Endothelial cell of umbilical vein (primary cell): ENCODE measurements at regions not wholly inside any gene's neighbourhood (a gene's known extent, or its start where the extent isn't known, plus 50 kb on each side); places are given as distances from the start of the nearest gene placed in this dataset.

Source experiments
- BruUV-seq: library from RNA; stranded (reverse); fragments of 400-500 nt; replicated peaks from 2 replicates; lab custom pipeline; 2021; lab: Mats Ljungman, UMichigan
- CTCF ChIA-PET: fragments of 300-600, 350-600 bp; sonication (Branson Sonifier 250); formaldehyde crosslinking; loops from one replicate; lab custom pipeline; 2021; ENCODE audit warnings: antibody characterized with exemption, inconsistent platforms; lab: Charles Lee
- POLR2A ChIA-PET: fragments of 300-600, 350-600 bp; sonication (Branson Sonifier 250); formaldehyde crosslinking; loops from one replicate; lab custom pipeline; 2021; ENCODE audit warnings: antibody characterized with exemption, inconsistent platforms; lab: Charles Lee
- DNase-seq: peaks from one replicate; pipeline ENCODE4 v3.0.0-alpha.2; 2011; ENCODE audit warnings: low read depth, low spot score
- FAIRE-seq: peaks from 2 replicates; lab custom pipeline; 2011; peaks lifted over from hg19 to GRCh38; lab: Jason Lieb, UNC
- H2AFZ ChIP-seq: 2 replicates; pipeline ENCODE4 v1.6.0; 2012; ENCODE audit warnings: low read depth, low read length, control low read depth, inconsistent platforms
- H3K27ac ChIP-seq: 2 replicates; pipeline ENCODE4 v1.5.1; 2011; ENCODE audit warnings: low read depth, mild to moderate bottlenecking, control low read depth, low read length, moderate library complexity; ENCODE audit not compliant: insufficient read depth
- H3K27me3 ChIP-seq, 2 experiments: 2 replicates each; pipeline versions ENCODE4 v1.6.0 to v1.6.1; 2011; ENCODE audit warnings: low read length in 2 of 2, mixed read lengths in 1 of 2; ENCODE audit not compliant: control insufficient read depth in 2 of 2, insufficient read depth in 2 of 2
- H3K36me3 ChIP-seq, 2 experiments: 2 replicates in 1 of 2; 3 replicates in 1 of 2; pipeline ENCODE4 v1.5.1; 2011; ENCODE audit warnings: low read length in 2 of 2, mild to moderate bottlenecking in 1 of 2, moderate library complexity in 1 of 2; ENCODE audit not compliant: control insufficient read depth in 2 of 2, insufficient read depth in 2 of 2; ENCODE audit errors: extremely low read depth in 1 of 2
- H3K4me1 ChIP-seq: 3 replicates; pipeline ENCODE4 v1.5.1; 2011; ENCODE audit warnings: mild to moderate bottlenecking, low read length; ENCODE audit not compliant: control insufficient read depth, insufficient read depth; ENCODE audit errors: extremely low read depth
- H3K4me2 ChIP-seq: 2 replicates; pipeline ENCODE4 v1.6.1; 2011; ENCODE audit warnings: low read length, control low read depth, mixed read lengths; ENCODE audit not compliant: insufficient read depth
- H3K4me3 ChIP-seq, 3 experiments: fragments of 200-600 bp in 1 of 3; sonication (generic), shearing (Covaris generic) in 1 of 3; replicated peaks in 1 of 3; 2 replicates each; pipeline ENCODE4 v1.5.1; 2011 to 2016; ENCODE audit warnings: control low read depth in 3 of 3, low read length in 3 of 3, mild to moderate bottlenecking in 2 of 3, inconsistent platforms in 1 of 3, low read depth in 1 of 3, moderate library complexity in 1 of 3; ENCODE audit not compliant: insufficient read depth in 1 of 3
- H3K79me2 ChIP-seq: 2 replicates; pipeline ENCODE4 v1.6.0; 2012; ENCODE audit warnings: low read length, inconsistent platforms; ENCODE audit not compliant: control insufficient read depth, insufficient read depth
- H3K9ac ChIP-seq: replicated peaks from 2 replicates; pipeline ENCODE3; 2011; ENCODE audit warnings: low read length, control low read depth; ENCODE audit not compliant: insufficient read depth; ENCODE audit errors: extremely low read depth
- H3K9me1 ChIP-seq: replicated peaks from 3 replicates; pipeline ENCODE4 v1.6.0; 2011; ENCODE audit warnings: mild to moderate bottlenecking, low read length; ENCODE audit not compliant: control insufficient read depth, insufficient read depth; ENCODE audit errors: extremely low read depth
- H3K9me3 ChIP-seq: replicated peaks from 2 replicates; pipeline ENCODE4 v1.5.1; 2012; ENCODE audit warnings: low read length, inconsistent platforms; ENCODE audit not compliant: control insufficient read depth, insufficient read depth
- H4K20me1 ChIP-seq: replicated peaks from 2 replicates; pipeline ENCODE3; 2011; ENCODE audit warnings: mild to moderate bottlenecking, low read length; ENCODE audit not compliant: control insufficient read depth, insufficient read depth; ENCODE audit errors: extremely low read depth
- EZH2 ChIP-seq: IDR thresholded peaks from 2 replicates; pipeline ENCODE4 v1.6.1; 2012; ENCODE audit warnings: borderline replicate concordance, low read depth, mild to moderate bottlenecking, moderate library complexity, low read length, inconsistent platforms; ENCODE audit not compliant: severe bottlenecking
- FOS ChIP-seq: IDR thresholded peaks from 2 replicates; pipeline ENCODE4 v1.6.1; 2011; ENCODE audit warnings: mild to moderate bottlenecking, low read length, moderate library complexity, borderline replicate concordance; ENCODE audit not compliant: insufficient read depth
- GATA2 ChIP-seq: IDR thresholded peaks from 2 replicates; pipeline ENCODE4 v1.7.0; 2011; ENCODE audit warnings: low read depth, mild to moderate bottlenecking, moderate library complexity, mixed read lengths, low read length; ENCODE audit not compliant: insufficient read length, insufficient read depth
- JUN ChIP-seq: IDR thresholded peaks from 2 replicates; pipeline ENCODE4 v1.6.1; 2011; ENCODE audit warnings: borderline replicate concordance, low read depth; ENCODE audit not compliant: insufficient read length, insufficient read depth
- MYC ChIP-seq: IDR thresholded peaks from one replicate; pipeline ENCODE4 v1.6.1; 2011; ENCODE audit warnings: mild to moderate bottlenecking, low read depth, low read length
- POLR2A ChIP-seq: IDR thresholded peaks from 2 replicates; pipeline ENCODE4 v1.6.1; 2012; ENCODE audit warnings: low read depth, mild to moderate bottlenecking, control low read depth, low read length
- POLR2AphosphoS5 ChIP-seq: IDR thresholded peaks from 2 replicates; pipeline ENCODE4 v1.6.1; 2012; ENCODE audit warnings: low read depth, mild to moderate bottlenecking, control low read depth, low read length, moderate library complexity; ENCODE audit not compliant: insufficient read depth
- dilution Hi-C: fragments of 300-500 bp; cut with MboI; formaldehyde crosslinking; loops from one replicate; pipeline ENCODE4 v1.15.0; 2019; ENCODE audit warnings: low sequenced_read_pairs; ENCODE audit not compliant: extremely low pct_ligation_motif_present
- intact Hi-C: fragments of 100-400 bp; cut with micrococcal nuclease; formaldehyde crosslinking; loops from one replicate; pipeline ENCODE4 v1.10.0; 2022
- TF ChIP-seq, protein P1 (sequence below), 2 donors: IDR thresholded peaks; 1 replicate in 1 of 2; 2 replicates in 1 of 2; pipeline ENCODE4 v1.5.1; 2011; ENCODE audit warnings: low read length in 2 of 2, mild to moderate bottlenecking in 2 of 2, moderate library complexity in 2 of 2, control low read depth in 1 of 2, inconsistent platforms in 1 of 2, low read depth in 1 of 2; ENCODE audit not compliant: insufficient read depth in 1 of 2; ENCODE audit errors: extremely low read depth in 1 of 2
- TF ChIP-seq, protein P2 (sequence below): IDR thresholded peaks from 2 replicates; pipeline ENCODE4 v1.6.1; 2011; ENCODE audit not compliant: insufficient read depth, insufficient read length

DNA sequence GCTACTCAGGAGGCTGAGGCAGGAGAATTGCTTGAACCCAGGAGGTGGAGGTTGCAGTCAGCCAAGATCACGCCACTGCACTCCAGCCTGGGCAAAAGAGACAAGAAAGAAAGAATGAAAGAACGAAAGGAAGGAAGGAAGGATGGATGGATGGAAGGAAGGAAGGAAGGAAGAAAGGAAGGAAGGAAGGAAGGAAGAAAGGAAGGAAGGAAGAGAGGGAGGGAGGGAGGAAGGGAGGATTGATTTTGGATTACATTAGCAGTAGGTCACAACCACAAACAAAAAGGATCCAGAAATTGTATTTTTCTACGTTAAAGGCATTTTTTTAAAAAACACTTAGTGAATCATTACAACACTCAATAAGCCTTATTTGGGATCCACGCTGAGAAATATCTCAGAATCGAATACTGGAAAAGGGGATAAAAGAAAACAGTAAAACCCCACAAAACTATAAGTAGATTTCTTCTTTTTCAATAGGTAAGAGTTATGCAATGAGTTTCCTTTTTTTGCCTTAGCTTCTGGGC is 136.9 kb upstream of the FREM1 start:
- TF ChIP-seq GATA2, result no peak
- TF ChIP-seq, protein P1, sequence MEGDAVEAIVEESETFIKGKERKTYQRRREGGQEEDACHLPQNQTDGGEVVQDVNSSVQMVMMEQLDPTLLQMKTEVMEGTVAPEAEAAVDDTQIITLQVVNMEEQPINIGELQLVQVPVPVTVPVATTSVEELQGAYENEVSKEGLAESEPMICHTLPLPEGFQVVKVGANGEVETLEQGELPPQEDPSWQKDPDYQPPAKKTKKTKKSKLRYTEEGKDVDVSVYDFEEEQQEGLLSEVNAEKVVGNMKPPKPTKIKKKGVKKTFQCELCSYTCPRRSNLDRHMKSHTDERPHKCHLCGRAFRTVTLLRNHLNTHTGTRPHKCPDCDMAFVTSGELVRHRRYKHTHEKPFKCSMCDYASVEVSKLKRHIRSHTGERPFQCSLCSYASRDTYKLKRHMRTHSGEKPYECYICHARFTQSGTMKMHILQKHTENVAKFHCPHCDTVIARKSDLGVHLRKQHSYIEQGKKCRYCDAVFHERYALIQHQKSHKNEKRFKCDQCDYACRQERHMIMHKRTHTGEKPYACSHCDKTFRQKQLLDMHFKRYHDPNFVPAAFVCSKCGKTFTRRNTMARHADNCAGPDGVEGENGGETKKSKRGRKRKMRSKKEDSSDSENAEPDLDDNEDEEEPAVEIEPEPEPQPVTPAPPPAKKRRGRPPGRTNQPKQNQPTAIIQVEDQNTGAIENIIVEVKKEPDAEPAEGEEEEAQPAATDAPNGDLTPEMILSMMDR (IDR thresholded peaks at IDR 0.05; ENCODE audit: extremely low read depth in 1 of 2, insufficient read depth in 1 of 2, low read depth in 1 of 2, low read length in 2 of 2), result no peak
- no peak for TF ChIP-seq EZH2
- TF ChIP-seq FOS, result no peak
- no peak for TF ChIP-seq POLR2AphosphoS5
- TF ChIP-seq, protein P2, sequence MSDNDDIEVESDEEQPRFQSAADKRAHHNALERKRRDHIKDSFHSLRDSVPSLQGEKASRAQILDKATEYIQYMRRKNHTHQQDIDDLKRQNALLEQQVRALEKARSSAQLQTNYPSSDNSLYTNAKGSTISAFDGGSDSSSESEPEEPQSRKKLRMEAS, result no peak
- TF ChIP-seq MYC, result no peak
- TF ChIP-seq POLR2A, result no peak
- TF ChIP-seq JUN, result no peak
- H3K4me2 ChIP-seq, result no peak overlapping the region
- H3K36me3 ChIP-seq, result no peaks in the 10 kb centered on the region
- intact Hi-C loops (no loop called here), dilution Hi-C loops (no loop called here)
- FAIRE-seq (no peak), DNase-seq (no peak)
- no peaks in the 10 kb centered on the region for H3K4me1 ChIP-seq
- no peak overlapping the region for H3K4me3 ChIP-seq
- POLR2A ChIA-PET, result no interaction called here
- no peak overlapping the region for H3K27ac ChIP-seq
- no peak overlapping the region for H3K9ac ChIP-seq
- no peak overlapping the region for H2AFZ ChIP-seq
- H3K79me2 ChIP-seq, result no peaks in the 10 kb centered on the region
- peaks cover 2% of the 10 kb centered on the region for H3K9me1 ChIP-seq
- no peaks in the 10 kb centered on the region for H3K9me3 ChIP-seq
- no peaks in the 10 kb centered on the region for H4K20me1 ChIP-seq
- H3K27me3 ChIP-seq, result no peaks in the 10 kb centered on the region
- no TSS peak for BruUV-seq
- CTCF ChIA-PET, result no interaction called here
